ENCODE measurements at regions not wholly inside any gene's neighbourhood (a gene's known extent, or its start where the extent isn't known, plus 50 kb on each side); places are given as distances from the start of the nearest gene placed in this dataset.

DNA sequence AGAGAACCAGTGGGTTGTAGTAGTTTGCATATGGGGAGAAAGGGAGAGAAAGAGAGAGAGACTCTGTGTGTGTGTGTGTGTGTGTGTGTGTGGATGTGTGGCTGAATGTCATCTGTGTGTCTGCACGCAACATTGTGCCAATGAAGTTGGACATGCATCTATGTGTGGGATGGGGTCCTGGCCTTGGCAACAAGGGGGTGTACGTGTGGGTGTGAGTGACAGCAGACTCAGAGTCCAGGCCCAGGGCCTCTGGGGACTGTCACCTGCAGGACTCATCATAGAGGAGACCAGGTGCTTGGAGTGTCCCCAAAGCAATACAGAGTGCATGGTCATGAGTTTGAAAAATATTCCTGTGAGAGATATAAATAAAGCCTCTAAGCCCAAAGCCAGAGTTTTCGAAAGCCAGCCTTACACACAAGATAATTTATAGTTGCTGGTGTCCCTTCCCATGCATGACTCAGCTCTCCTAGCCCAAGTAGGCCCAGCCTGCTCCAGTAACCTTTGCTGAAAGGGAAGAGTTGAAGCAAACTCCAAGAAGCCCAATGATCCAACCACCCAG lies 59.9 kb downstream of the TNP1 start:
- TF ChIP-seq, protein P1, sequence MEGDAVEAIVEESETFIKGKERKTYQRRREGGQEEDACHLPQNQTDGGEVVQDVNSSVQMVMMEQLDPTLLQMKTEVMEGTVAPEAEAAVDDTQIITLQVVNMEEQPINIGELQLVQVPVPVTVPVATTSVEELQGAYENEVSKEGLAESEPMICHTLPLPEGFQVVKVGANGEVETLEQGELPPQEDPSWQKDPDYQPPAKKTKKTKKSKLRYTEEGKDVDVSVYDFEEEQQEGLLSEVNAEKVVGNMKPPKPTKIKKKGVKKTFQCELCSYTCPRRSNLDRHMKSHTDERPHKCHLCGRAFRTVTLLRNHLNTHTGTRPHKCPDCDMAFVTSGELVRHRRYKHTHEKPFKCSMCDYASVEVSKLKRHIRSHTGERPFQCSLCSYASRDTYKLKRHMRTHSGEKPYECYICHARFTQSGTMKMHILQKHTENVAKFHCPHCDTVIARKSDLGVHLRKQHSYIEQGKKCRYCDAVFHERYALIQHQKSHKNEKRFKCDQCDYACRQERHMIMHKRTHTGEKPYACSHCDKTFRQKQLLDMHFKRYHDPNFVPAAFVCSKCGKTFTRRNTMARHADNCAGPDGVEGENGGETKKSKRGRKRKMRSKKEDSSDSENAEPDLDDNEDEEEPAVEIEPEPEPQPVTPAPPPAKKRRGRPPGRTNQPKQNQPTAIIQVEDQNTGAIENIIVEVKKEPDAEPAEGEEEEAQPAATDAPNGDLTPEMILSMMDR (IDR thresholded peaks at IDR 0.05) = no peak
- no peak for TF ChIP-seq EP300 (IDR thresholded peaks at IDR 0.05)
- TF ChIP-seq POLR2A (IDR thresholded peaks at IDR 0.05) = no peak
